HG03064 (cell line): ENCODE measurements at regions not wholly inside any gene's neighbourhood (a gene's known extent, or its start where the extent isn't known, plus 50 kb on each side); places are given as distances from the start of the nearest gene placed in this dataset.
A peak's percentile ranks its signal among the peaks of the same experiment; 100 is the strongest.

Experiments used
- ATAC-seq: cut with Tn5 transposase; IDR thresholded peaks from one replicate; pipeline ENCODE4 v1.9.1; 2021; ENCODE audit warnings: low read depth; ENCODE audit not compliant: unreplicated experiment

DNA sequence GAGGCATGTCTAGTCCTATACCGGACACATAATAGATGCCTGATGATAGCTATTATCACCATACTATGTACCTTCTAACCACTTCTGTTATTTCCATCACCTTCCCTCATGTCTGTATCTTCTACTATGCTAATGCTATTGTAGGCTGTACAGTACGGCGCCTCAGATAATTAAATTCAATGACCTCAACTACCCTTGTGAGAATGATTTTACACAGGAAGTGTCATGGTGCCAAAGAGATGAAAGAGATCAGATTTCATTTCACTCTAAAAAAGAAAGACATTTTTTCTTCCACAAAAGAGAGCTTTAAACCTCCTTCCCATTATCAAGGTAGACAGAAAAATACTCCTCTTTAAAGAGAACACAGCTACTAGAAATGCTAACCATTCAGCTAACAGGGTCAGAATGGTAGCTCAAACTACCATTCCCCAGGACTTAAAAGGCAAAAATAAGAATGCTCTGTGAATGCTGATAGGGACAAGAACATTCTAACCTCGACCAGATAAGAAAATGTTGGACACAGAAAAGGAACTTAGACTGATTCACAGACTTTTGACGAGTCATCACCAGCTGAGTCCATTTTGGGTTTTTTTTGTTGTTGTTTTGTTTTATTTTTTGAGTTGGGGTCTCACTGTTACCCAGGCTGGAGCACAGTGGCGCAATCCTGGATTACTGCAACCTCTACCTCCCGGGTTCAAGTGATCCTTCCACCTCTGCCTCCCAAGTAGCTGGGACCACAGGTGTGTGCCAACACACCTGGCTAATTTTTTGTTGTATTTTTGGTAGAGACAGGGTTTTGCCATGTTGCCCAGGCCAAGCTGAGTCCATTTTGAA, 99.2 kb upstream of the RAPGEF2 start:
- ATAC-seq: no peak

DNA sequence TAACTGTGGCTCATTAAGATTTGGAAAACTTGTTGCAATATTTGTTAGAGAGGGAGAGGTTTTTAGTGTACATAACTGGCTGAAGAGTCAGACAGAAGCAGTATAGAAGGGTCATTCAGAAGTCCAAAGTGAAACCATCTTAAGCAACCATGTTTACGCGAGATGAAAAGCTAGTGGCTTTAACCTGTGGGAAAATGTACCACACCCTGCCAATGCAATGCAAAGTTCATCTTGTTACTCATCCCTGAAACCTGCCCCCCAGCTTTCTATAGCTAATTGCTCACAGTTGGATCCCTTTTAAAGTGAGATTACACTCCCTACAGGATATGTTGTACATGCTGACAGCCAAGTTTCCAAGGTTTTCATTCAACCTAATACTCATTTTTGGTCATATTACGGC, 96.7 kb upstream of the RAPGEF2 start:
- no peak for ATAC-seq

DNA sequence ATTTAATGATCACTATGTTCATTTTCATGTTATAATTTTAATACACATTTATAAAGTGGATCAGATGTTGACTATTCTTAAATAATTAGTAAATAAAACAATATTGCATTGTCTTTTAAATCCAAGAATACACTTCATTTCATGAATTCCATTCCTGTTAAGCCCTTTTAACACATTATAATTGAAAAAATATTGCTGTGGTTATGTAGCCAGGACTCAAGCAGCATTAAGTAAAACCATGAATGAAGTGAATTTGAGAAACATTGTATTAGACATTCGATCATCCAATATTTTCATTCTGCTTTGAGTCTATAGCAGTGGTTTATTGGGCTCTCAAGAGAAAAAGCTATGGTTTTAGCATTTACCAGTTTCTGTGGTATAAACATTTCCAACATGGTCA, 94.2 kb upstream of the RAPGEF2 start:
- ATAC-seq: no peak

DNA sequence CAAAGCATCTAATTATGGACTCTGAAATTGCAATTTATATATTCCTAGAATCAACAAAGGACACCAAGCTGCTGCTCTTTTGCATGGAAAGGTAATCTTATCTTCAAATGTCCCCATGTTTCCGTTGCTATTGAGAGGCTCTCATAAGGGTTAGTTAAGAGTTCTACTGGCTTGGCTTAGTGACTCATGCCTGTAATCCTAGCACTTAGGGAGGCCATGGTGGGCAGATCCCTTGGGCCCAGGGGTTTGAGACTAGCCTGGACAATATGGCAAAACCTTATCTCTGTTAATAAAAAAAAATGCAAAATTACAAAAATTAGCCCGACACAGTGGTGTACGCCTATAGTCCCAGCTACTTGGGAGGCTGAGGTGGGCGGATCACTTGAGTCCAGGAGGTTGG, 93.4 kb upstream of the RAPGEF2 start:
- no peak for ATAC-seq

DNA sequence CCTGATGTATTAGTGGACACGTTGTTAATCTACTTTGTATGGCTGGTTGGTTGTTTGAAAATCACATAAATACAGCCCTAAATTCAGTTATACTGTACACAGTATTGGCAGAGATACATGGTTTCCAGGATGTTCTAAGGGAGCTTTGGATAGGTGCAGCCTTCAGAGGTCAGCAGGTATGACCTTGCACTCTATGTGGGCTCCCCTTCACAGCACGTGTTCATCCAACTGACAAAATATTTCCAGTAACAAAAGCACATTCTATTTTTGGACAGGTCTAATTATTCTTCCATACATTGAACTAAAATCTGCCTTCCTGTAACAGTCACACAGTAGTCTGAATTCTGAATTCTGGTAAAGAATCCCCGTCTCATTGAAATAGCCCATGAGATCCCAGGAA, 92.8 kb upstream of the RAPGEF2 start:
- no peak for ATAC-seq

DNA sequence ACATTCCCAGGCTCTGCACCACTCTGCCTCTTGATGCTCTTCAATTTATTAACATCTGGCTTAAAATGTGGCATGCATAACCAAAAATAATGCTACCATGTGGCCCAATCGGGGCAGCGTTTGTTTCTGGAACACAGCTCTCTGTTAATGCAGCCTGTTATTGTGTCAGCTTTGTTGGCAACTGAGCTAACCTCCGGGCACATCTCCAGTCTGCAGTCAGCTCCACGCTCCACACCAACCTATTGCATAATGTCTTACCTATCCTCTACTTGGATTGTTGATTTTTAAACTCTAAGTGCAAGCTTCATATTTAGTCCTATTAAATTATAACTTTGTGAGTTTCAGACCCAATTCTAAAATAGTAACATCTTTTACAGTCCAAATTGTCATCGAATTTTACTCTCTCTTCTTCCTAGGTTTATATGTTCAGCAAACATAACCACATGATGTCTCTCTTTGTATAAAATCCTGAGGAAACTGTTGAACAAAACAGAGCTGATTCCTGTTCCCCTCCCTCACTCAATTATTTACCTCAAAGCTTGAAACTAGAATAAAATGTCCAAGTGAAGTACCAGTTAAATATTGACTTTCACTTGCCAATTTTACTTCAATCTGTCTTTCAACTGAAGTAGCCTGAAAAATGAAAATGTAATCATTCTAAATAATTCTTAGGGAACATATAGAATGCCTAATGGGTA, 92.2 kb upstream of the RAPGEF2 start:
- no peak for ATAC-seq

DNA sequence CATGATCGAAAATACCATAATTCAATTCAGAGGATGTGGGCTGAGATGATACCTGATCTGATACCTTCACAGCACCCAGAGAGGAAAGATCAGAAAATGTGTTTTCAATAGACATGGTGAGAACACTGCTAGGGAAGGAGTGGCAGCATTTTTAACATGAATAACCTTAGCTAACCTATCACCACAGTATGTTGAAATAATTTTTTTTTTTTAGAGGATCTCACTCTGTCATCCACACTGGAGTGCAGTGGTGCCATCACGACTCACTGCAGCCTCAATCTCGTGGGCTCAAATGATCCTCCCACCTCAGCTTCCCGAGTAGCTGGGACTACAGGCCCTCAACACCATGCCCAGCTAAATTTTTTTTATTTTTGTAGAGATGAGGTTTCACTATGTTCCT, 90.5 kb upstream of the RAPGEF2 start:
- no peak for ATAC-seq

DNA sequence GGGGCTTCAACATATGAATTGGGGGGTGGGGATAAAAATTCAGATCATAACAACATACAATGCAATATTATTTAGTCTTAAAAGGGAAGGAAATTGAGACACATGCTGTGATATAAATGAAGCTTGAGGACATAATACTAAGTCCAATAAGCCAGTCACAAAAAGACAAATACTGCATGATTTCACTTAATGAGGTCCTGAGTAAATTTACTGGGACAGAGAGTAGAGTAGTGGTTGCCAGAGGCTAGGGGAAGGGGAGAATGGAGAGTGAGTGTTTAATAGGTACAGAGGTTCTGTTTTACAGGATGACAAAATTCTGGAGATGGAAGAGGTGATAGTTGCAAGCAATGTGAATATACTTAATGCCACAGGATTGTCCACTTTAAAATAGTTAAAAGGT, 89.2 kb upstream of the RAPGEF2 start:
- no peak for ATAC-seq

DNA sequence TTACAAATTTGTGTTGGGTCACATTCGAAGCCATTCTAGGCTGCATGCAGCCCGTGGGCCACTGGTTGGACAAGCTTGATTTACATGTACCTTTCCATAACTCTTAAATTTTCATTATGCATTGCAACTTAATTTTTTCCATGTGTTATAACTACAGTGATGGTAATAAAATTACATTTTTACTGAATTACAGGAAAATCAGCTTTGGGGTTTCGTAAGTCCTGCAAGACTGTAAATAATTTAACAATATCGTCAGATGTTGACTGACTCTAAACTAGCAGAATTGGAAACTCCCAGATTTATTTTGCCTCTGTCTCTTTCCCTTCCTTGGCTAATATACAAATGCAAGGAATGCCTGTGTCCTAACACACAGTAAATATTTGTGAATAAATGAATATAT, 88.0 kb upstream of the RAPGEF2 start:
- ATAC-seq: no peak

DNA sequence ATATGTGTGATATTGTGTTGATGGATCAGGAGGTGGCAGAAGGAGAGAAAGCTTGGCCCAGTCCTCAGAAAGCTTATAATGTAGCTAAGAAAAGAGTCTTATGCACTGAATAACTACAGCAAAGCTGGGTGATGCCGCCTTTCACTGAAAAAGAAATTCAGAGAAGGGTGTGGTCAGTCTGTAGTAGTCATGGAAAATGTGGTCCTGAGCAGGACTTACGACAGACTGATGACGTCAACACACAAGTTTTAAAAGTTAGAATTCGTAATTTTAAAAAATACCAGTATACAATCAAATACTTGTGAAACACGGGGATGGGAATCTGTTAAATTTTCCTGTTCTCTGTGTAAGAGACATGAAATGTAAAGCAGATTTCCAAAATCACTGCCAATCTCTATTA, 87.0 kb upstream of the RAPGEF2 start:
- no peak for ATAC-seq

DNA sequence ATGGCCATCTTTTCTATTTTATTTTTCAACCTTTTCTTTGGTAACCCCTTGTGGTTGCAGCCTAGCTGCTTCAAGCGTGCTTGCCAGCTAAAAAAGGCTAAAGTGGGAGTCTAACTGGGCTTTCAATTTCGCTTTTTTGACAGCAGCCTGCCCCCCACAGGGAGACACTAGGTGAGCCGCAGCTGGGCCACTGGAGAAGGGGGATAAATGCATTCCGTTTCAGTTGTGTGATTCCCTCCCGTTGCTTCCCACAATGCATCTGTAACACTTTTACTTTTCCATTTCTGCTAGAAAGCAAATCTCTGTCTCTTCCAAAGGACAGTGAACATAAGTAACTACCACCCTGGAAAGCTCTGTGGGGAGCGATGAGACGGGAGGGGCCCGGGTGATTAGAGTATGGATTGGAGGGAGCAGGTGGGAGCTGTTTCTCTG, 86.3 kb upstream of the RAPGEF2 start:
- peak; percentile 35 for ATAC-seq

DNA sequence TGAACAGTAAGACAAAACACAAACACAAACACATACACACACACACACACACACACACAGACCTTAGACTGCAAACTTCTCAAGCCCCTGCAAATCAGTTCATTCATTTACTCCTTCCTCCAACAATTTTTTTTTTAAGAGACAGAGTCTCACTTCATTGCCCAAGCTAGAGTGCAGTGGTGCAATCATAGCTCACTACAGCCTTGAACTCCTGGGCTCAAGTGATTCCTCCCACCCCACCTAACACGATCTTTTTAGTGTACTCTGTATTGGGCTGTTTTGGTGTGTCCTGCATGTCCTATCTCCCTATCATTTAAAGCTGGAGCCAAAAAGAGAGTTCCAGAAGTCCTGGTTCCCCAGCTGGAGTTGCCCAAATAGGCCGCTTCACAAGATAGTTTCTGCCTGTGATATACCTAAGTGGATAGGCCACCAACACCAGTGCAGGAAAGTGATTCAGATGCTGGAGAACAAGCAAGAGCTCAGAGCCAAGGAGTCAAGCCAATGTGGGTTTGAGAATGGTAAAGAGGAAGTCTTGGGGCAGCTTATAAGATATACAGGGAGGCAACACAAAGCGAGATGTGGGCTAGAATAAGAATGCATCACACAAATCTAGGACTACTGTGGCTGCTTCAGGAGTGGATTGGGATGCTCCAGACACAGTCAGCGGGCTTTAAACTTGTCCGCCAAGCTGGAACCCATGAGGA, 85.4 kb upstream of the RAPGEF2 start:
- peak; percentile 39 for ATAC-seq

DNA sequence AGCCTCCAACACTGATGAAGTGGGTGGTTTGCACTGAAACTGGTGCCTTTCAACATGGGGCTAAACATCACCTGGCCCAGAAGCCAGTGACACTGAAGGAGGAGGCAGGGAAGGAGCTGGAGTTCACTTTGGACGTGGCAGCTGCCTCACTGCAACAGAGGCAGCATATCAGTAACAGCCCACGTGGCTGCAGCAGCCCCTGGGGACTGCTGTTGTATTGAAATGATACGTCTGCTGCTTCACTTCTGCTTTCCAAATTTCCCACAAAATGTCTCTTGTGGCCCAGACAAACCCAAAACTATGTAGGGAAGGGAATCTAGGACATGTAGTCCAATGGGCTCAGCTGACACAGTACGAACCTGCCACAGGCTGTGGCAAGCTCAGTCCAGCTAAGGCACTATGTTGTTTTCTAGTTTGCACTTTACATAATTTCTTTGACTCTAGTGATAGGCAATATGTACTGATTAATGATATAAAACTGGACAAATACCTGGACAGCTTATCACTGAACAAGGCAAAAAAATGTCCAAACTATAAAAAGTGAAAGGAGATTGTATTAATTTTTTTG, 84.7 kb upstream of the RAPGEF2 start:
- ATAC-seq: peak; percentile 96

DNA sequence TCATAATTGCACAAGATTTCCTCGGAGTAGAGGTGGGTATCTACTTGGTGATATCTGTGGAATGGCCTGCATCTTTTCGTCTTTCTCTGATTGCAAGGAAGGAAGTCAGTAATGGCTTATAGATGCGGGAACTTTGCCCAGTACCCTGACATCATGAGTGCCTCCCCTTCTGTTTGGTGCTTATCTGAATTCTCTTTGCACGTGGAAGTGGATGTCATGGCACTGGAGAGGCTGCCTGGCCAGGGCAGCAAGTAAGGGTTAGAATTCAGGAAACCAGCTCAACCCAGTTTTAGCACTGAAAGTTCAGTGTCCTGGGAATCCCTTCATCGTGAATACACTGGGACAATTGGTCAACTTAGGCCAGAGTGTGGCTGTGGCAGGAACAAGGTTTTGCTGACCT, 83.5 kb upstream of the RAPGEF2 start:
- no peak for ATAC-seq

DNA sequence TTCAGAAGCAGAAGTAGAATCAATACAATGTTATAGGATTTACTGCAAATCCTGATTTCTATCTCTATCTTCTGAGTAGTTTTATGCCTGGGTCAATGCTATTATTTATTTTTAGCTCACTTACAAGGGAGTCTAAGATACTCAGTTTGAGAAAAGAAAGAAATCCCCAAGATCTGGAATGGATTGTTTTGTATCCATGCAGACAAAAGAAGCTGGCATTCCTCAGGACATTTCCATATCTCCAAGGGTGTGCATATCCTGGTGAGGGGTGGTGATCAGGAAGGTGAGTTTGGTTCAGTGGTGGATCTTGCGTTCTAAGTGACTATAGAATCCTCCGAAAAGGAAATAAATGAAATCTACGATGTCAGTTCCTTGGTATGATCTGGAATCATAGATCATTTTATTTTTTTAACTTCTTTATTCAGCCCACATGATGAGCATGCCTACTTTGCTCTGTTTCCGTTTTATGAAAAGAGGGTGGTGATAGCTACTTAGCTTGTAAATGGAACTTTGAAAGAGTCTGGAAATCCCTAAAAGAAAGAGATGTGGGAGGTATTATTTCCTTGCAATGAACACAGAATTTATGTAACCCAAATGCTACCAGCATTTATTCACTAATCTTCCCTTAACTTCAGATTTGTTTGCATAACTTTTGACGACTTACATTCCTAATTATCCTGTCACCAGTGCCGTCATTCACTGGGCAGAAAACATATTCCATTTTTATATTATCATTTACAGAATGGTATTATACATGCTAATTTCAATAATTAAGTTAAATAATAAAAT, 81.1 kb upstream of the RAPGEF2 start:
- no peak for ATAC-seq

DNA sequence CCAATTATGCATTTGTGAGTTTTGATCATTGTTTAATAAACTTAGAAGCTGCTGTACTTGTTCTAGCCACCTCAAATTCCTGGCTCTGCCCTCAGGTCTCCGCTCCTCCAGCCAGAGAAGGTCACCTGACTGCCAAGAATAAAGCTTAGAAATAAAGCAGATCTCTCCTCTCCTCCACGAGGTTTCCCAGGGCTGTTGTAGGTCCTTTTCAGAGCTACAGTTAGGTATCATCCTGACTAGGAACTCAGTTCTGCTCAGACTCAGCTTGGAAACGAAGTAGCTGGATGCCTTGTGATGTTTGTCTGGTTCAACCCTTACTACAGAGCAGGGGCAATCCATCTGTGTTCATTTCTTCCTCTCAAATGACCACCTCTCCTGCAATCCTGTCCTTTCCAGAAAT, 79.1 kb upstream of the RAPGEF2 start:
- ATAC-seq: no peak

DNA sequence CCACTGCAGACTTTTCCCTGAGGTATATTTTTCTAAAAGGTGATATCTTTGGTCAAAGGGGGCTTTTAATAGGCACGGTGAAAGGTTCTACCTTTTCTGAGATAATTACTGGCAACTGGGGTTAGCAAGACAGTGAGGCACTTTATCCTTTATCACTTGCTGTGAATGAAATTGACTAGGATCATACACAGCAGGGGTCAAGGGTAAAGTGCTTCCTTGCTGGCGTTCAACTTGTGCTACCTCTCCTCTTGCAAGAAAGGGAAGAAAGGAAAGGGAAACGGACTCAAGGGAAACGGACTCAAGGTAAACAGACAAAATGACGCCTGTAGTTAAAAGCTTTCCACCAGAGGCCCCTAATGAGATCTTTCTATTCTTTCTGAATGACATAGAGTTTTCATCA, 78.6 kb upstream of the RAPGEF2 start:
- ATAC-seq: no peak

DNA sequence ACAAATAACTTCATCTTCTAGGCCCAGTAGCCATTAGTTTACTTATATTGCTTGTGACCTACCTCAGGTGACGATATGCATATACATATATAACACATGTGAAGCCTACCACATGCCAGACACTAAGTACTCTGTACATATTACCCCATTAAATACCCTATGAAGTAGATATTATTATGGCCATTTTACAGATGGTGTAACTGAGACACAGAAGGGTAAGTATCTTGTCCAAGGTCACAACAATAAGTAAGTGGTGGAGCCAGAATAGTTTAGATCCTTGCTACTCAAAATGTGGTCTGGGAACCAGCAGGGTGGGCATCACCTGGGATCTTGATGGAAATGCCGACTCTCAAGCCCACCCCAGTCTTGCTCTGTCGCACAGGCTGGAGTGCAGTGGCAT, 78.1 kb upstream of the RAPGEF2 start:
- no peak for ATAC-seq

DNA sequence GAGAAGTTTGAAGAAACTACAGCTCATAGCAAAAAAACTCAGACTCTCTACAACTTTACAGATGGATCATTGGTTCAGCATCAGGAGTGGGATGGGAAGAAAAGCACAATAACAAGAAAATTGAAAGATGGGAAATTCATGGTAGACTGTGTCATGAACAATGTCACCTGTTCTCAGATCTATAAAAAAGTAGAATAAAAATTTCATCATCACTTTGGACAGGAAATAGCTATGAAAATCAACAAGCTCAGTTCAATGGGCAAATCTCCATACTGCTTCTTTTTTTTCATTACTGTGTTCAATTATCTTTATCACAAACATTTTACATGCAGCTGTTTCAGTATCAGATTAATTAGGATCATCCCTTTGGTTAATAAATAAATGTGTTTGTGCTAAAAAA, 76.5 kb upstream of the RAPGEF2 start:
- no peak for ATAC-seq

DNA sequence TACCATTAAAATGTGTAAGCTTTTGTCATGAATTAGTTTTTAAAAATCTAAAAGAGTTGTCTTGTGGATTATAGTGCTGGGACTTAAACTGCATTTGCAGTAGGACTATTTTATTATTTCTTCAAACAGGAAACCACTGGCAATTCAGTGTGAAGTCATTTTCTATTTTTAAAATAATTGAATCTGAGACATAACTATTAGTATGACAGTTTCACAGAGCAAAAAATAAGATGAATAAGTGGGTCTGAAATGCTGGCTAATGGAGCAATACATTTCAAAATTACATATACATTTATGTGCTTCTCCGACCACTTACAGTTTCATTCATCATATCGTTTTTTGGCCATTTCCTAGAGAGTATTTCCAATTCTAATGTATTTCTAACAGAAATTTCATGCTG, 75.3 kb upstream of the RAPGEF2 start:
- peak; percentile 80 for ATAC-seq
